ENCODE measurements at regions not wholly inside any gene's neighbourhood (a gene's known extent, or its start where the extent isn't known, plus 50 kb on each side); places are given as distances from the start of the nearest gene placed in this dataset.

- Histone ChIP-seq H3K4me2 (ENCODE audit: low read length) (no peak overlapping the region), H3K79me2 (ENCODE audit: insufficient read depth, low read length) (no peaks in the 10 kb centered on the region), H3K27ac (ENCODE audit: low read depth, low read length) (no peak overlapping the region), H4K20me1 (ENCODE audit: insufficient read depth) (no peaks in the 10 kb centered on the region), H3K9me3 (ENCODE audit: control insufficient read depth in 1 of 2, insufficient read depth in 1 of 2, low read depth in 1 of 2, low read length in 2 of 2) (peaks cover 14 to 21% of the 10 kb centered on the region in 2 experiments; a peak in 2 of 4 replicates), H3K36me3 (ENCODE audit: control insufficient read depth in 1 of 2, insufficient read depth in 2 of 2, low read length in 2 of 2) (no peaks in the 10 kb centered on the region), H3K9ac (ENCODE audit: low read length) (no peak overlapping the region), H3K27me3 (ENCODE audit: insufficient read depth, low read length) (no peaks in the 10 kb centered on the region), H2AFZ (ENCODE audit: low read depth, low read length, poor library complexity, severe bottlenecking) (no peak overlapping the region), H3K4me1 (ENCODE audit: control insufficient read depth in 1 of 2, insufficient read depth in 2 of 2, low read length in 2 of 2) (no peaks in the 10 kb centered on the region), H3K9me2 (ENCODE audit: insufficient read depth) (no peaks in the 10 kb centered on the region), H3K4me3 (replicated peaks in 1 of 2; ENCODE audit: low read depth in 1 of 2, low read length in 2 of 2) (no peak overlapping the region)
- intact Hi-C loops (cut with micrococcal nuclease), result no loop called here
- ATAC-seq (no peak), DNase-seq (ENCODE audit: low read depth, low spot score) (no peak)
- POLR2A ChIA-PET, result no interaction called here
- CTCF ChIA-PET, result no interaction called here
- TF ChIP-seq EZH2 (IDR thresholded peaks at IDR 0.05), result no peak
- TF ChIP-seq ZFX (IDR thresholded peaks at IDR 0.05), result no peak
- TF ChIP-seq SP1 (IDR thresholded peaks at IDR 0.05; ENCODE audit: low read depth), result no peak
- no peak for TF ChIP-seq EGR1 (IDR thresholded peaks at IDR 0.05; ENCODE audit: low read depth)
- TF ChIP-seq, protein P1, sequence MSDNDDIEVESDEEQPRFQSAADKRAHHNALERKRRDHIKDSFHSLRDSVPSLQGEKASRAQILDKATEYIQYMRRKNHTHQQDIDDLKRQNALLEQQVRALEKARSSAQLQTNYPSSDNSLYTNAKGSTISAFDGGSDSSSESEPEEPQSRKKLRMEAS (IDR thresholded peaks at IDR 0.05), result no peak
- TF ChIP-seq JUND (IDR thresholded peaks at IDR 0.05), result no peak
- TF ChIP-seq ELF1 (IDR thresholded peaks at IDR 0.05; ENCODE audit: borderline replicate concordance, low read depth), result no peak
- no peak for TF ChIP-seq SIN3A (IDR thresholded peaks at IDR 0.05; ENCODE audit: low read depth)
- RAD21 ChIA-PET (ENCODE audit: low non-redundant PET in 1 of 2, low total read pairs in 2 of 2, uncharacterized antibody in 2 of 2, unreplicated experiment in 2 of 2), result no interaction called here
- BruUV-seq (replicated peaks), result no TSS peak
Measured at GRCh38 chr2:103740631-103741030, 978.8 kb downstream of the TMEM182 start.

GRCh38 chr2:103743195-103743594, 981.4 kb downstream of the TMEM182 start:
- Histone ChIP-seq H4K20me1 (ENCODE audit: insufficient read depth) (no peaks in the 10 kb centered on the region; the same call in 1 of the 2 replicates), H3K9me2 (ENCODE audit: insufficient read depth) (no peaks in the 10 kb centered on the region), H3K27me3 (ENCODE audit: insufficient read depth, low read length) (no peaks in the 10 kb centered on the region), H3K9ac (ENCODE audit: low read length) (no peak overlapping the region), H3K4me1 (ENCODE audit: control insufficient read depth in 1 of 2, insufficient read depth in 2 of 2, low read length in 2 of 2) (no peaks in the 10 kb centered on the region), H3K79me2 (ENCODE audit: insufficient read depth, low read length) (no peaks in the 10 kb centered on the region), H3K4me2 (ENCODE audit: low read length) (no peak overlapping the region), H3K36me3 (ENCODE audit: control insufficient read depth in 1 of 2, insufficient read depth in 2 of 2, low read length in 2 of 2) (no peaks in the 10 kb centered on the region), H3K9me3 (ENCODE audit: control insufficient read depth in 1 of 2, insufficient read depth in 1 of 2, low read depth in 1 of 2, low read length in 2 of 2) (peaks cover 10 to 21% of the 10 kb centered on the region in 2 experiments; a peak in 2 of 4 replicates), H3K27ac (ENCODE audit: low read depth, low read length) (no peak overlapping the region), H3K4me3 (replicated peaks in 1 of 2; ENCODE audit: low read depth in 1 of 2, low read length in 2 of 2) (no peak overlapping the region), H2AFZ (ENCODE audit: low read depth, low read length, poor library complexity, severe bottlenecking) (no peak overlapping the region)
- CTCF ChIA-PET, result no interaction called here
- RAD21 ChIA-PET (ENCODE audit: low non-redundant PET in 1 of 2, low total read pairs in 2 of 2, uncharacterized antibody in 2 of 2, unreplicated experiment in 2 of 2), result no interaction called here
- no peak for DNase-seq (ENCODE audit: low read depth, low spot score)
- no TSS peak for BruUV-seq (replicated peaks)
- ATAC-seq, result no peak
- intact Hi-C loops (cut with micrococcal nuclease), result no loop called here
- POLR2A ChIA-PET, result no interaction called here
- no peak for TF ChIP-seq EZH2 (IDR thresholded peaks at IDR 0.05)
- no peak for TF ChIP-seq SRF (IDR thresholded peaks at IDR 0.05; ENCODE audit: low read depth)
- TF ChIP-seq JUND (IDR thresholded peaks at IDR 0.05), result no peak
- no peak for TF ChIP-seq ZNF274 (IDR thresholded peaks at IDR 0.05; ENCODE audit: low read depth, low read length)
- TF ChIP-seq TCF7L2 (IDR thresholded peaks at IDR 0.05; ENCODE audit: borderline replicate concordance, extremely low read depth, insufficient read depth, insufficient read length), result no peak
- no peak for TF ChIP-seq CEBPB (IDR thresholded peaks at IDR 0.05; ENCODE audit: low read depth)
- TF ChIP-seq YY1 (IDR thresholded peaks at IDR 0.05; ENCODE audit: extremely low read depth, insufficient replicate concordance, low read depth, low read length), result no peak
- no peak for TF ChIP-seq CTCF (IDR thresholded peaks at IDR 0.05 in 2 of 3, conservative IDR thresholded peaks at IDR 0.05 in 1 of 3; ENCODE audit: borderline replicate concordance in 1 of 3, insufficient read depth in 1 of 3, low read depth in 2 of 3, low read length in 2 of 3)
- TF ChIP-seq RAD21 (IDR thresholded peaks at IDR 0.05; ENCODE audit: low read depth), result no peak
- no peak for TF ChIP-seq CBX3 (IDR thresholded peaks at IDR 0.05; ENCODE audit: low read depth)
- no peak for TF ChIP-seq SP1 (IDR thresholded peaks at IDR 0.05; ENCODE audit: low read depth)
- TF ChIP-seq POLR2A (IDR thresholded peaks at IDR 0.05; ENCODE audit: borderline replicate concordance, extremely low read depth, insufficient read depth, insufficient read length), result no peak
- no peak for TF ChIP-seq REST (IDR thresholded peaks at IDR 0.05; ENCODE audit: low read depth)
